H1 (cell line): ENCODE measurements at regions not wholly inside any gene's neighbourhood (a gene's known extent, or its start where the extent isn't known, plus 50 kb on each side); places are given as distances from the start of the nearest gene placed in this dataset.

Experiments
- CBX5 ChIP-seq: fragments of 300-800, 300-1000 bp; sonication (generic); IDR thresholded peaks from 2 replicates; pipeline ENCODE4 v1.7.1; 2016; ENCODE audit warnings: antibody characterized with exemption, low read length, low read depth
- CREB1 ChIP-seq: IDR thresholded peaks from 2 replicates; pipeline ENCODE4 v1.6.1; 2012; ENCODE audit warnings: inconsistent platforms
- HDAC6 ChIP-seq: IDR thresholded peaks from one replicate; pipeline ENCODE4 v1.7.1; 2012; ENCODE audit warnings: low read depth, mild to moderate bottlenecking, inconsistent platforms, low read length, moderate library complexity
- RAD21 ChIP-seq, 2 experiments: IDR thresholded peaks in 1 of 2; conservative IDR thresholded peaks in 1 of 2; 2 replicates each; pipeline ENCODE4 v1.6.1; 2011; ENCODE audit warnings: low read depth in 2 of 2, low read length in 2 of 2, improper control_type of control experiment in 1 of 2, inconsistent platforms in 1 of 2, mild to moderate bottlenecking in 1 of 2, moderate library complexity in 1 of 2
- TBP ChIP-seq: IDR thresholded peaks from 2 replicates; pipeline ENCODE4 v1.6.1; 2011; ENCODE audit warnings: low read depth, low read length, improper control_type of control experiment

GRCh38 chr2:109703077-109703476 lies 88.9 kb downstream of the SOWAHC start (continued):
- TF ChIP-seq CBX5 (no peak), CREB1 (no peak), TBP (no peak), RAD21 (IDR thresholded peaks at IDR 0.05 in 1 of 2, conservative IDR thresholded peaks at IDR 0.05 in 1 of 2; ENCODE audit: low read depth in 2 of 2, low read length in 2 of 2) (no peak), HDAC6 (no peak)
